A673 (cell line): ENCODE measurements at regions not wholly inside any gene's neighbourhood (a gene's known extent, or its start where the extent isn't known, plus 50 kb on each side); places are given as distances from the start of the nearest gene placed in this dataset.

Experiments used
- BruUV-seq: library from RNA; stranded (reverse); fragments of 400-500 nt; replicated peaks from 2 replicates; lab custom pipeline; 2021; lab: Mats Ljungman, UMichigan
- CTCF ChIA-PET: fragments of 300-600 bp; sonication (Branson Sonifier 250); formaldehyde crosslinking; loops from one replicate; lab custom pipeline; 2022; ENCODE audit warnings: antibody characterized with exemption; lab: Charles Lee
- POLR2A ChIA-PET: fragments of 300-600 bp; sonication (Branson Sonifier 250); formaldehyde crosslinking; loops from one replicate; lab custom pipeline; 2022; ENCODE audit warnings: antibody characterized with exemption; ENCODE audit not compliant: low non-redundant PET; lab: Charles Lee
- DNase-seq: peaks from one replicate; pipeline ENCODE4 v3.0.0-alpha.2; 2015; ENCODE audit warnings: low spot score
- H3K27ac ChIP-seq: fragments of 200-600 bp; sonication (generic); 2 replicates; pipeline ENCODE4 v1.5.1; 2016; ENCODE audit warnings: mixed run types, low read depth, mild to moderate bottlenecking, mixed read lengths, antibody characterized with exemption, low read length; ENCODE audit not compliant: poor library complexity, severe bottlenecking
- H3K27me3 ChIP-seq: fragments of 200-600 bp; sonication (generic); replicated peaks from 2 replicates; pipeline ENCODE4 v1.6.1; 2017; ENCODE audit warnings: mixed run types, low read depth, mild to moderate bottlenecking, mixed read lengths, antibody characterized with exemption, low read length; ENCODE audit not compliant: insufficient read depth, poor library complexity
- H3K36me3 ChIP-seq: fragments of 200-600 bp; sonication (generic); 2 replicates; pipeline ENCODE4 v1.6.1; 2016; ENCODE audit warnings: mixed run types, mild to moderate bottlenecking, mixed read lengths, antibody characterized with exemption, low read length; ENCODE audit not compliant: insufficient read depth, poor library complexity, severe bottlenecking
- H3K4me1 ChIP-seq: fragments of 200-600 bp; sonication (generic); 2 replicates; pipeline ENCODE4 v1.6.1; 2017; ENCODE audit warnings: mixed run types, mild to moderate bottlenecking, mixed read lengths, antibody characterized with exemption, low read length; ENCODE audit not compliant: insufficient read depth, poor library complexity, severe bottlenecking
- H3K4me3 ChIP-seq: fragments of 200-600 bp; sonication (generic); 2 replicates; pipeline ENCODE4 v1.5.1; 2016; ENCODE audit warnings: low read depth, mixed run types, mild to moderate bottlenecking, mixed read lengths, low read length; ENCODE audit not compliant: poor library complexity, severe bottlenecking
- H3K9me3 ChIP-seq: fragments of 200-600 bp; sonication (generic); 2 replicates; pipeline ENCODE4 v1.6.1; 2016; ENCODE audit warnings: mixed run types, low read depth, mild to moderate bottlenecking, mixed read lengths, antibody characterized with exemption, low read length; ENCODE audit not compliant: poor library complexity, severe bottlenecking
- CTCF ChIP-seq: fragments of 300-800, 200-600 bp; sonication (generic); conservative IDR thresholded peaks from 2 replicates; pipeline ENCODE4 v1.5.1; 2017; ENCODE audit warnings: low read depth, mild to moderate bottlenecking, antibody characterized with exemption, low read length, moderate library complexity, mixed read lengths
- EZH2 ChIP-seq: fragments of 200-600 bp; sonication (generic); IDR thresholded peaks from 2 replicates; pipeline ENCODE4 v1.6.1; 2017; ENCODE audit warnings: borderline replicate concordance, low read depth, mild to moderate bottlenecking, mixed read lengths, antibody characterized with exemption, low read length; ENCODE audit not compliant: poor library complexity, severe bottlenecking
- intact Hi-C: fragments of 100-400 bp; cut with micrococcal nuclease; formaldehyde crosslinking; loops from one replicate; pipeline ENCODE4 v1.10.0; 2022; ENCODE audit not compliant: unreplicated experiment

GRCh38 chr6:95795927-95796326, 218.6 kb downstream of the MANEA start:
- no TSS peak for BruUV-seq
- CTCF ChIA-PET = no interaction called here
- no peaks in the 10 kb centered on the region for H3K36me3 ChIP-seq
- no peak overlapping the region for H3K27ac ChIP-seq
- H3K9me3 ChIP-seq = no peaks in the 10 kb centered on the region
- intact Hi-C loops = no loop called here
- H3K27me3 ChIP-seq = no peaks in the 10 kb centered on the region
- H3K4me3 ChIP-seq = no peak overlapping the region
- no peak for DNase-seq
- no peaks in the 10 kb centered on the region for H3K4me1 ChIP-seq
- POLR2A ChIA-PET = no interaction called here
- TF ChIP-seq CTCF (no peak), EZH2 (no peak)

GRCh38 chr6:95797054-95797453, 218.7 kb upstream of the FUT9 start:
- no peak for DNase-seq
- CTCF ChIA-PET = no interaction called here
- TF ChIP-seq CTCF (no peak), EZH2 (no peak)
- Histone ChIP-seq H3K27me3 (no peaks in the 10 kb centered on the region), H3K4me1 (no peaks in the 10 kb centered on the region), H3K27ac (no peak overlapping the region), H3K9me3 (no peaks in the 10 kb centered on the region), H3K36me3 (no peaks in the 10 kb centered on the region), H3K4me3 (no peak overlapping the region)
- intact Hi-C loops = no loop called here
- POLR2A ChIA-PET = no interaction called here
- BruUV-seq = no TSS peak

- no peak overlapping the region for H3K27ac ChIP-seq
- TF ChIP-seq EZH2 (no peak), CTCF (no peak)
- no peaks in the 10 kb centered on the region for H3K4me1 ChIP-seq
- ChIA-PET POLR2A (no interaction called here), CTCF (no interaction called here)
- intact Hi-C loops = no loop called here
- H3K4me3 ChIP-seq = no peak overlapping the region
- H3K27me3 ChIP-seq = no peaks in the 10 kb centered on the region
- no peaks in the 10 kb centered on the region for H3K36me3 ChIP-seq
- BruUV-seq = no TSS peak
- DNase-seq = no peak
- H3K9me3 ChIP-seq = no peaks in the 10 kb centered on the region
These were observed 212.8 kb upstream of the FUT9 start for GRCh38 chr6:95802978-95803377.
